Panc1 (cell line): ENCODE measurements at regions not wholly inside any gene's neighbourhood (a gene's known extent, or its start where the extent isn't known, plus 50 kb on each side); places are given as distances from the start of the nearest gene placed in this dataset.

Experiments
- ATAC-seq: fragments of 200-7000 bp; cut with Tn5 transposase; 2 replicates; pipeline ENCODE4 v1.9.1; 2020; ENCODE audit warnings: mild to moderate bottlenecking, moderate library complexity
- BruUV-seq: library from RNA; stranded (reverse); fragments of 400-500 nt; replicated peaks from 2 replicates; lab custom pipeline; 2021; lab: Mats Ljungman, UMichigan
- CTCF ChIA-PET: fragments of 300-600 bp; sonication (Branson Sonifier 250); formaldehyde crosslinking; loops from one replicate; lab custom pipeline; 2022; ENCODE audit warnings: antibody characterized with exemption; lab: Charles Lee
- POLR2A ChIA-PET: fragments of 300-600 bp; sonication (Branson Sonifier 250); formaldehyde crosslinking; loops from one replicate; lab custom pipeline; 2022; ENCODE audit warnings: antibody characterized with exemption; lab: Charles Lee
- DNase-seq: peaks from one replicate; pipeline ENCODE4 v3.0.0-alpha.2; 2010; ENCODE audit warnings: low read depth, low spot score
- H3K27ac ChIP-seq: 2 replicates; pipeline ENCODE4 v1.5.1; 2011; ENCODE audit warnings: mild to moderate bottlenecking, low read length, inconsistent platforms
- H3K27me3 ChIP-seq: fragments of 200-500 bp; sonication (Bioruptor generic); 2 replicates; pipeline ENCODE4 v1.6.0; 2014; ENCODE audit warnings: low read length, inconsistent platforms; ENCODE audit not compliant: control insufficient read depth, insufficient read depth
- H3K36me3 ChIP-seq: fragments of 200-500 bp; sonication (Bioruptor generic); 2 replicates; pipeline ENCODE4 v1.5.1; 2014; ENCODE audit warnings: inconsistent platforms, mild to moderate bottlenecking, low read length, moderate library complexity; ENCODE audit not compliant: control insufficient read depth, insufficient read depth
- H3K4me1 ChIP-seq: 2 replicates; pipeline ENCODE4 v1.5.1; 2011; ENCODE audit warnings: inconsistent platforms, mild to moderate bottlenecking, low read length, moderate library complexity; ENCODE audit not compliant: control insufficient read depth, insufficient read depth
- H3K4me3 ChIP-seq, 2 experiments: 2 replicates each; pipeline ENCODE4 v1.5.1; 2011 to 2012; ENCODE audit warnings: low read depth in 2 of 2, low read length in 2 of 2, mild to moderate bottlenecking in 2 of 2, inconsistent platforms in 1 of 2, moderate library complexity in 1 of 2
- H3K9me3 ChIP-seq: fragments of 200-500 bp; sonication (Bioruptor generic); 2 replicates; pipeline ENCODE4 v1.5.1; 2014; ENCODE audit warnings: low read depth, mild to moderate bottlenecking, inconsistent platforms, low read length, moderate library complexity; ENCODE audit not compliant: control insufficient read depth, insufficient read depth
- POLR2AphosphoS5 ChIP-seq: IDR thresholded peaks from 2 replicates; pipeline ENCODE4 v1.6.1; 2012; ENCODE audit warnings: mild to moderate bottlenecking, low read depth, low read length, moderate library complexity
- SIN3A ChIP-seq: IDR thresholded peaks from 2 replicates; pipeline ENCODE4 v1.6.1; 2012; ENCODE audit warnings: low read depth, mild to moderate bottlenecking, low read length, moderate library complexity, borderline replicate concordance; ENCODE audit not compliant: insufficient read depth
- TCF7L2 ChIP-seq: IDR thresholded peaks from 2 replicates; pipeline ENCODE4 v1.6.1; 2011; ENCODE audit warnings: mild to moderate bottlenecking, low read depth, low read length, inconsistent platforms
- in situ Hi-C: cut with HindIII; loops from 2 replicates; pipeline ENCODE4 v1.10.0; 2016; ENCODE audit warnings: low sequenced_read_pairs, low pct_unique_long_range_greater_than_20kb
- intact Hi-C: fragments of 100-400 bp; cut with micrococcal nuclease; formaldehyde crosslinking; loops from one replicate; pipeline ENCODE4 v1.10.0; 2022; ENCODE audit not compliant: unreplicated experiment
- TF ChIP-seq, protein P1 (sequence below): fragments of 450-650 bp; IDR thresholded peaks from 2 replicates; pipeline ENCODE4 v1.5.1; 2017; ENCODE audit warnings: mild to moderate bottlenecking
- TF ChIP-seq, protein P2 (sequence below), 2 experiments: IDR thresholded peaks; 2 replicates each; pipeline ENCODE4 v1.6.1; 2011 to 2012; ENCODE audit warnings: low read depth in 2 of 2, control low read depth in 1 of 2, low read length in 1 of 2, mild to moderate bottlenecking in 1 of 2, moderate library complexity in 1 of 2; ENCODE audit not compliant: insufficient read depth in 1 of 2

DNA sequence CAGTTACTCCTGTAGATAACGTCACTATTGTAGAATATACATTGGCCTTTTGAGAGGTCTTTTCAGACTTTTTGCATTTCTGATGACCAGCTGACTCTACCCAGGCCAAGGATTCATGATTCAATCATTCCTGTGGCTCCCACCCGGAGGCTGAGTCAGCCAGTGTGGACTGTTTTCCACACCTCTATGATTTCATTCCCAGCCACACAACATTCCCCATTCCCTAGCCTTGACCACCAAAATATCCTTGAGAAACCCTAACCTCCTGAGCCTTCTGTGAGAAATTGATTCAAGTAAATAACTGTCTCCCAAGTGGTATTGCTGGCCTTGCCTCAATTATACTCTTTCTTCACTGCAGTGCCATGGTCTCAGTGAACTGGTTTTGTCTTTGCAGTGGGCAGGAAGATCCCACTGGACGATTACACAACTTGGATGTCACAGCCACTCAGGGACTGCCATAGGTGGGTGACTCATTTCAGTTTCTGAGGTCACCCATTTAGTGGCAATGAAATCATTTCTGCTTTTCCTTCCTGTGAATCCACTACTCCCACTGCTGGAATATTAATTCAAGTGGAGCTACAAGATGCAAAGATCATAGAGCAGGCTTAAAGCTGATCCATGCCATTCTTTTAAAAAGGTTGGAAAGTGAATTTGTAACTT, 518.6 kb upstream of the ZP4 start:
- Histone ChIP-seq H3K27me3 (no peaks in the 10 kb centered on the region), H3K4me3 (no peak overlapping the region), H3K4me1 (no peaks in the 10 kb centered on the region), H3K36me3 (no peaks in the 10 kb centered on the region), H3K27ac (no peak overlapping the region), H3K9me3 (no peaks in the 10 kb centered on the region)
- intact Hi-C loops (no loop called here), in situ Hi-C loops (no loop called here)
- no peak for ATAC-seq
- POLR2A ChIA-PET, result no interaction called here
- DNase-seq, result no peak
- no peak for TF ChIP-seq POLR2AphosphoS5
- TF ChIP-seq, protein P1, sequence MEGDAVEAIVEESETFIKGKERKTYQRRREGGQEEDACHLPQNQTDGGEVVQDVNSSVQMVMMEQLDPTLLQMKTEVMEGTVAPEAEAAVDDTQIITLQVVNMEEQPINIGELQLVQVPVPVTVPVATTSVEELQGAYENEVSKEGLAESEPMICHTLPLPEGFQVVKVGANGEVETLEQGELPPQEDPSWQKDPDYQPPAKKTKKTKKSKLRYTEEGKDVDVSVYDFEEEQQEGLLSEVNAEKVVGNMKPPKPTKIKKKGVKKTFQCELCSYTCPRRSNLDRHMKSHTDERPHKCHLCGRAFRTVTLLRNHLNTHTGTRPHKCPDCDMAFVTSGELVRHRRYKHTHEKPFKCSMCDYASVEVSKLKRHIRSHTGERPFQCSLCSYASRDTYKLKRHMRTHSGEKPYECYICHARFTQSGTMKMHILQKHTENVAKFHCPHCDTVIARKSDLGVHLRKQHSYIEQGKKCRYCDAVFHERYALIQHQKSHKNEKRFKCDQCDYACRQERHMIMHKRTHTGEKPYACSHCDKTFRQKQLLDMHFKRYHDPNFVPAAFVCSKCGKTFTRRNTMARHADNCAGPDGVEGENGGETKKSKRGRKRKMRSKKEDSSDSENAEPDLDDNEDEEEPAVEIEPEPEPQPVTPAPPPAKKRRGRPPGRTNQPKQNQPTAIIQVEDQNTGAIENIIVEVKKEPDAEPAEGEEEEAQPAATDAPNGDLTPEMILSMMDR, result no peak
- TF ChIP-seq TCF7L2, result no peak
- no peak for TF ChIP-seq SIN3A
- BruUV-seq, result no TSS peak
- CTCF ChIA-PET, result no interaction called here

DNA sequence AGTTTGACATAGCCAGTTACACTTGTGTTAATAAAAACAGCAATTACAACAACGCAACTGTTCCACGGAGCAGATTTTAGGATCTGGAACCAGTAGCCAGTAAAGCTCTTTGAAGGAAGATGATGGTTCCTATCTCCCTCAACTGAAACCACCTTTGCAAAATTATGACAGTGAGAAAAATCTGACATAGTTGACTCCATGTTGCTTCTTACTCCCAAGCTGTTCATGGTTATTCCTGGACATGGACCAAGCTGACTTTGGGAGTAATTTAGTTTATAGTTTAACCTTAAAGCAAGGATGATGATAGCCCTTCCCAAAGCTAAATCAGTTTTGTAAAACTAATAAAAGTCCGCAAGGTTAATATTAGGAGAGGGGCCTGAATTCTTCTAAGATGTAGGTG, 518.0 kb upstream of the ZP4 start:
- Histone ChIP-seq H3K4me1 (no peaks in the 10 kb centered on the region), H3K27me3 (no peaks in the 10 kb centered on the region), H3K36me3 (no peaks in the 10 kb centered on the region), H3K27ac (no peak overlapping the region), H3K4me3 (no peak overlapping the region), H3K9me3 (no peaks in the 10 kb centered on the region)
- no peak for TF ChIP-seq TCF7L2
- TF ChIP-seq, protein P1, result no peak
- TF ChIP-seq POLR2AphosphoS5, result no peak
- TF ChIP-seq, protein P2, sequence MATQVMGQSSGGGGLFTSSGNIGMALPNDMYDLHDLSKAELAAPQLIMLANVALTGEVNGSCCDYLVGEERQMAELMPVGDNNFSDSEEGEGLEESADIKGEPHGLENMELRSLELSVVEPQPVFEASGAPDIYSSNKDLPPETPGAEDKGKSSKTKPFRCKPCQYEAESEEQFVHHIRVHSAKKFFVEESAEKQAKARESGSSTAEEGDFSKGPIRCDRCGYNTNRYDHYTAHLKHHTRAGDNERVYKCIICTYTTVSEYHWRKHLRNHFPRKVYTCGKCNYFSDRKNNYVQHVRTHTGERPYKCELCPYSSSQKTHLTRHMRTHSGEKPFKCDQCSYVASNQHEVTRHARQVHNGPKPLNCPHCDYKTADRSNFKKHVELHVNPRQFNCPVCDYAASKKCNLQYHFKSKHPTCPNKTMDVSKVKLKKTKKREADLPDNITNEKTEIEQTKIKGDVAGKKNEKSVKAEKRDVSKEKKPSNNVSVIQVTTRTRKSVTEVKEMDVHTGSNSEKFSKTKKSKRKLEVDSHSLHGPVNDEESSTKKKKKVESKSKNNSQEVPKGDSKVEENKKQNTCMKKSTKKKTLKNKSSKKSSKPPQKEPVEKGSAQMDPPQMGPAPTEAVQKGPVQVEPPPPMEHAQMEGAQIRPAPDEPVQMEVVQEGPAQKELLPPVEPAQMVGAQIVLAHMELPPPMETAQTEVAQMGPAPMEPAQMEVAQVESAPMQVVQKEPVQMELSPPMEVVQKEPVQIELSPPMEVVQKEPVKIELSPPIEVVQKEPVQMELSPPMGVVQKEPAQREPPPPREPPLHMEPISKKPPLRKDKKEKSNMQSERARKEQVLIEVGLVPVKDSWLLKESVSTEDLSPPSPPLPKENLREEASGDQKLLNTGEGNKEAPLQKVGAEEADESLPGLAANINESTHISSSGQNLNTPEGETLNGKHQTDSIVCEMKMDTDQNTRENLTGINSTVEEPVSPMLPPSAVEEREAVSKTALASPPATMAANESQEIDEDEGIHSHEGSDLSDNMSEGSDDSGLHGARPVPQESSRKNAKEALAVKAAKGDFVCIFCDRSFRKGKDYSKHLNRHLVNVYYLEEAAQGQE (IDR thresholded peaks at IDR 0.05; ENCODE audit: insufficient read depth in 1 of 2, low read depth in 2 of 2, low read length in 1 of 2), result no peak
- TF ChIP-seq SIN3A, result no peak
- BruUV-seq, result no TSS peak
- ChIA-PET CTCF (no interaction called here), POLR2A (no interaction called here)
- ATAC-seq (no peak), DNase-seq (no peak)
- in situ Hi-C loops (no loop called here), intact Hi-C loops (no loop called here)
